ENCODE measurements at regions not wholly inside any gene's neighbourhood (a gene's known extent, or its start where the extent isn't known, plus 50 kb on each side); places are given as distances from the start of the nearest gene placed in this dataset.

DNA sequence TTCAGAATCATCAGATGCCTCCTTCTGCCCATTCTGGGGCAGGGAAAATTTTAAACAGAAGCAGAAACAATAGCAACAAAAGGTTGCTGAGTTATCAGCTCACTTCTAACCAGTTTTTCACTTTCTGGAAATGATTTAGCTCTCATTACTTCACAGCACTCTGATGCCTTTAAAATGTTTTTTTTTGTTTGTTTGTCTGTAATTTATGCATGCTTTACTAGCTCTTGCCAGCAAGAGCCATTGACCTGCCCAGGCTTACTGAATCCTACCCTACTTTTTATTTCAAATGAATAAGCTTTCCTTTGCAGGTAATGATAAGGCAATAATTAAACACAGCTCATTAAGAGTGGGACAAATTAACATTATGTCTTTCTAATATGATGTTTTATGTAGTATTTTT is 466.1 kb upstream of the NOVA1 start:
- FAIRE-seq (no peak), DNase-seq (ENCODE audit: insufficient read length, low spot score) (no peak)
- no peak for TF ChIP-seq POLR2A (IDR thresholded peaks at IDR 0.05; ENCODE audit: low read depth, low read length)

DNA sequence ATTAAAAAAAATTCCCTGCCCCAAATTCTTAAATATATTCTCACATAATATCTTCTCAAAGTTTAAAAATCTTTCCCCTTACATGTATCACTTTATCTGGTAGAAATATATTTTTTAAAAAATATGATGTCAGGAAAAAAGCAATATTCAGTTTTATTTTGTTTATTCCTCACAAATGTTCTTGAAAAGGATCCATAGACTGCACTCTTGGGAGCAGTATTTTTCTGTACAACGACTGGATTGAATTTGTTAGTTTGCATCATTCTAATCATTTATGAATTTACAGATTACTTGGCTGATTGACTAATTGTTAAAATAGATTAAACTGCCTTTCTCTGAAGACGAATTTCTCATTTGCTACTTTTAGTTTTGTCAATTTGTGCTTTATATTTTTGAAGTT is 468.1 kb upstream of the NOVA1 start:
- no peak for TF ChIP-seq POLR2A (IDR thresholded peaks at IDR 0.05; ENCODE audit: low read depth, low read length)
- FAIRE-seq (no peak), DNase-seq (ENCODE audit: insufficient read length, low spot score) (no peak)

DNA sequence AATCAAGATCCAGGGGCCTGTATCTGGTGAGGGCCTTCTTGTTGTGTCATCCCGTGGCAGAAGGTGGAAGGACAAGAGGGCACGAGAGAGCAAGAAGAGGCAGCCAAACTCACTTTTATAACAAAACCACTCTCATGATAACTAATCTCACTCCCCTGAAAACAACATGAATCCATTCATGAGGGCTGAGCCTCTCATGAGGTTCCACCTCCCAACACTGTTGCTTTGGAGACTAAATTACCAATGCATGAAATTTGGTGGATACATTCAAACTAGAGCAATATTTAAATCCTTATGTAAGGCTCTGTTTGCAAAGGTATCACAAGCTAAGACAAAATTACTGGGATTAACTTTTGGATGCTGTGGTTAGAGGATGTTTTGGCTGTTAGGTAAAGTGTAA is 470.1 kb upstream of the NOVA1 start:
- FAIRE-seq (no peak), DNase-seq (ENCODE audit: insufficient read length, low spot score) (no peak)
- TF ChIP-seq POLR2A (IDR thresholded peaks at IDR 0.05; ENCODE audit: low read depth, low read length), result no peak

- TF ChIP-seq POLR2A (IDR thresholded peaks at IDR 0.05; ENCODE audit: low read depth, low read length), result no peak
- FAIRE-seq (no peak), DNase-seq (ENCODE audit: insufficient read length, low spot score) (no peak)
Observed at GRCh38 chr14:27072589-27072988, 474.8 kb upstream of the NOVA1 start.

DNA sequence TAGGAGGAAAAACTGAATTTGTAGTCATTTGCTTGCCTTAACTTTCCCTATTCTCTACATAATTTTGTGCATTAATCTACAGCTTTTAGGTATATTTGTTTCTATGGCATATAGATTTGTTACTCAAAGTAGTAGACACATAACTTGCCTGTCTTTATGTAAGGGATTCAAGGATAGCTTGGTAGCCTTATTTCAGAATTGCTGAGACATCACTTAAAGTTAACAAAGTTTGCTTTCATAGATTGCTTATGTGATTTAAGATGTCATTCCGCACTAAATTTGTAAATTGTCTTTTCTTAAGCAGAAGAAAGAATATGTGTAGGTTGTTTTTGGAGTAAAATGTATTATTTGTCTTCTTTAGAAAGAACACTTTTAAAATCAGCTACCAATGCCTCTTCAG is 477.7 kb upstream of the NOVA1 start:
- DNase-seq (ENCODE audit: insufficient read length, low spot score) (no peak), FAIRE-seq (no peak)
- TF ChIP-seq POLR2A (IDR thresholded peaks at IDR 0.05; ENCODE audit: low read depth, low read length), result no peak

DNA sequence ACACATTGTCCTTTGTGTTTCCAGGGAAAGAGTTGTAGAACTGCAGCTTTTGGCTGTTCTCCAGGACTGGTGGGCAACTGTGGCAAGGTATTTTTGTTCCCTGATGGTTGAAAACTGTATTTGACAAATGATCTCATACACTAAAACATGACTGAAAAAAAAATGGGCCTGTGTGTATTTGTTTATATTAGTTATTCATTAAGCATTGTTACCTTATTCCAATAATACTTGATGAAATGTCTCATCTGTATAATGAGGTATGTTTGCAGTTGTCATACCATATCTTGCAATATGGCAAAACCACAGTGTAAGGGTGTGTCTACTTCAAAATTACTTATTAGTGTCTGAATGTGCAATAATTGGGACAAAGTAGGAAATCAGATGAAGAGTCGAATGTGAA is 479.4 kb upstream of the NOVA1 start:
- DNase-seq (ENCODE audit: insufficient read length, low spot score) (no peak), FAIRE-seq (no peak)
- no peak for TF ChIP-seq POLR2A (IDR thresholded peaks at IDR 0.05; ENCODE audit: low read depth, low read length)

- TF ChIP-seq POLR2A (IDR thresholded peaks at IDR 0.05; ENCODE audit: low read depth, low read length), result no peak
- DNase-seq (ENCODE audit: insufficient read length, low spot score) (no peak), FAIRE-seq (no peak)
Observed at GRCh38 chr14:27077710-27078109, 479.9 kb upstream of the NOVA1 start.

GRCh38 chr14:27078191-27078590 is 480.4 kb upstream of the NOVA1 start:
- TF ChIP-seq POLR2A (IDR thresholded peaks at IDR 0.05; ENCODE audit: low read depth, low read length), result no peak
- no peak for DNase-seq (ENCODE audit: insufficient read length, low spot score)
- no peak for FAIRE-seq

DNA sequence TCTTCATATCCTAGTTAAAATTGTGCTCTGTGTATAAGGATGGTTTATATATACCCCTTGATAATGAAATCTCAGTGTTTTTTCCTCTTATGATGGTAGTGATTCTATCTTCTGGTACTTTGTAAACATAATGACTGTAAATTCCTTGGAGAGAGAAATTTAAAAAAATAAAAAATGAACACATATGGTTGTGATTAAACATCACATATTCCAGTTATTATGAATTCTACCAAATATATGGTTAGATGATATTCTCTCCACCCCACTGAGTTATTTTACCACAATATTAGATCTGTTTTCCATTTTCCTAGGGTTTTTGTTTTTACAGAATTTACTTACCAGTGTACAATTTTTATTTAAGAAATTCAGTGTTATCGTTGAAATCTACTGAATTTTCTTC is 481.9 kb upstream of the NOVA1 start:
- DNase-seq (ENCODE audit: insufficient read length, low spot score) (no peak), FAIRE-seq (no peak)
- no peak for TF ChIP-seq POLR2A (IDR thresholded peaks at IDR 0.05; ENCODE audit: low read depth, low read length)

- no peak for DNase-seq (ENCODE audit: insufficient read length, low spot score)
- no peak for FAIRE-seq
- TF ChIP-seq POLR2A (IDR thresholded peaks at IDR 0.05; ENCODE audit: low read depth, low read length), result no peak
Observed at GRCh38 chr14:27085500-27085899, 487.7 kb upstream of the NOVA1 start.

GRCh38 chr14:27090716-27091115 is 492.9 kb upstream of the NOVA1 start:
- no peak for TF ChIP-seq POLR2A (IDR thresholded peaks at IDR 0.05; ENCODE audit: low read depth, low read length)
- FAIRE-seq, result no peak
- DNase-seq (ENCODE audit: insufficient read length, low spot score), result no peak

- no peak for TF ChIP-seq POLR2A (IDR thresholded peaks at IDR 0.05; ENCODE audit: low read depth, low read length)
- FAIRE-seq (no peak), DNase-seq (ENCODE audit: insufficient read length, low spot score) (no peak)
Observed at GRCh38 chr14:27091973-27092372, 494.1 kb upstream of the NOVA1 start.

DNA sequence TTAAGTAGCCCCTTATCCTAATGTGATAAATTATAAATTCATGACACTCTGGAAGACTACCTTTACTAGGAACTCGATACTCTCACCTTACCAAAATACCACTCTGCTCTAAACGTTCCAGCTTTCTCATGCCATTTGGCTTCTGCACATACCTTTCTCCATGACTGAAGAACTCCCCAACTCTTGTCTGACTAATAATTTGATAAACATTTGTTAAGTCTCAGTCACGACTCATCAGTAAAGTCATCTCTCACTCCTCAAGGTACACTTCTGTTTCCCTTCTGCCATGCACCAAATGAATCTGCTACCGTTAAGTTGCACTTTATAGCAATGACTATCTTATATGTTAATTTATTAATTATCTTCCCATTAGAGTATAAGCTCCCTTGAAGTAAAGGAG is 498.3 kb upstream of the NOVA1 start:
- DNase-seq (ENCODE audit: insufficient read length, low spot score) (no peak), FAIRE-seq (no peak)
- TF ChIP-seq POLR2A (IDR thresholded peaks at IDR 0.05; ENCODE audit: low read depth, low read length), result no peak

DNA sequence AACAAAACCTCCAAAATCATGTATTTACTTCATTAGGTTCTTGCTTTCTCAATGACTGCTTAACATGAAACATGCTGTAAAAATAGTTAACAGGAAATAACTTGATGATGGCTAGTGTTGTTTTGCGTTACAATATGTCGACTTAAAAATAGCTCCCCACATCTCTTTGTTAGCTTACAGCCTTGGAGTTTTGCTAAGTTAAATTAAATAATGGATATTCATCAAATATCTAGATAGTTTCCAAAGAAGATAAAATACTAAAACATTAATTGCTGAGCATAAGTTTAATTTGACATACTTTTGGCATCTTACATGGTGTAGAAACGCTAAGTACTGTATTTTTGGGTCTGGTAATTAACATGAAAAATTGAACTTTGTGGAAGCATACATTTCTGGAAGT is 500.6 kb upstream of the NOVA1 start:
- TF ChIP-seq POLR2A (IDR thresholded peaks at IDR 0.05; ENCODE audit: low read depth, low read length), result no peak
- DNase-seq (ENCODE audit: insufficient read length, low spot score), result no peak
- FAIRE-seq, result no peak

GRCh38 chr14:27114180-27114579 is 516.3 kb upstream of the NOVA1 start:
- FAIRE-seq (no peak), DNase-seq (ENCODE audit: insufficient read length, low spot score) (no peak)
- TF ChIP-seq POLR2A (IDR thresholded peaks at IDR 0.05; ENCODE audit: low read depth, low read length), result no peak

DNA sequence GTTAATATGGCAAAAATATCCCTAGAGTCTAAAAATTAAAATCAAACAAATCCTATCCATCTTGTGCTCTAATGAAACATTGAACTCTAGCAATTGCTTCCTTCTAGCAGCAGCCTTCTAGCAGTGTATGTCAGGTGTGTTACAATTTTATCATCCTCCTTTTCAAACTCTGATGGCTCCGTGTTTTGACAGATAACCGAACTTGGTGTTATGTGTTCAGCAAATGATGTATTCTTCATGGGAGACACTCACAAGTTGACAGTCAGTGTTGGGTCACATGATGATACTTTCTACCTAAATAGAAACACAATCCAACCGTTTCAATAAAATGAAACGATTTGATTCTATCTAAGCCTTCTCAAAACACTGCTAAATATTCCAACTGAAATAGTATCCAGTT is 525.3 kb upstream of the NOVA1 start:
- DNase-seq (ENCODE audit: insufficient read length, low spot score) (no peak), FAIRE-seq (no peak)
- no peak for TF ChIP-seq POLR2A (IDR thresholded peaks at IDR 0.05; ENCODE audit: low read depth, low read length)

Data from H54 (cell line).